ENCODE measurements at regions not wholly inside any gene's neighbourhood (a gene's known extent, or its start where the extent isn't known, plus 50 kb on each side); places are given as distances from the start of the nearest gene placed in this dataset.

DNA sequence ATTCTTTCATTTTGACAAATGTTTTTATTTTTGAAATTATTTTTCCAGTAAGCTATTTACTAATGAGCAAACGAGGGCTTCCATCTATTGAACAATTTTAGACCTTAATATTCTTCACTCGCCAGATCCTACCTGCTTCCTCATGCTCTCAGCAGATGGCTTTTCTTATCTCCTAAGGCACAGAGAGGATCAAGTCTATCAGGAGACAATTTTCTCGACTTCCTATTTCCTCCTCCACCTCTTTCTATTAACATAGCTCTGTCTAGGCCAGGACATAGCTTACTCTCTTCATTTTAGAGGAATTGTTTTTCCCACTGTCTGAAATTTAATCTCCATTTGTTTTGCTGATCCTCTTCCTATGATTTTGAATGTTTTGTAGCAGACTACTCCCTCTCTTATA is 87.0 kb upstream of the MAN1A1 start (continued):
- TF ChIP-seq BHLHE40 (IDR thresholded peaks at IDR 0.05; ENCODE audit: low read length) (0 out of 2 replicates have a peak, but pooled peaks have one; percentile 12), TRIM28 (IDR thresholded peaks at IDR 0.05) (no peak), EP300 (IDR thresholded peaks at IDR 0.05; ENCODE audit: low read length) (peak; percentile 33; the same call in 1 of the 2 replicates), CBX3 (IDR thresholded peaks at IDR 0.05; ENCODE audit: borderline replicate concordance in 1 of 2, low read length in 2 of 2) (peak in 1 of 2 experiments; percentile 72; a peak in 1 of 3 replicates), ZNF124 (CRISPR knock-in tag; IDR thresholded peaks at IDR 0.05) (no peak), ZSCAN32 (CRISPR knock-in tag; IDR thresholded peaks at IDR 0.05) (no peak), GATAD2B (IDR thresholded peaks at IDR 0.05; ENCODE audit: borderline replicate concordance) (no peak), IRF2 (CRISPR knock-in tag; IDR thresholded peaks at IDR 0.05) (no peak), SIN3B (IDR thresholded peaks at IDR 0.05; ENCODE audit: low read depth) (no peak), RCOR1 (IDR thresholded peaks at IDR 0.05; ENCODE audit: borderline replicate concordance in 1 of 2, low read depth in 2 of 2, low read length in 2 of 2) (peak in 1 of 2 experiments; percentile 58; a peak in 1 of 4 replicates), CC2D1A (IDR thresholded peaks at IDR 0.05) (peak; percentile 55; the same call in 1 of the 2 replicates), HDAC2 (IDR thresholded peaks at IDR 0.05) (0 out of 2 replicates have a peak, but pooled peaks have one; percentile 36), SIX5 (IDR thresholded peaks at IDR 0.05; ENCODE audit: borderline replicate concordance in 1 of 2, insufficient read depth in 1 of 2, low read depth in 1 of 2, low read length in 2 of 2) (no peak), ZNF3 (CRISPR knock-in tag; IDR thresholded peaks at IDR 0.05) (no peak), SMARCA4 (IDR thresholded peaks at IDR 0.05) (peak; percentile 83), NBN (IDR thresholded peaks at IDR 0.05; ENCODE audit: low read depth) (0 out of 2 replicates have a peak, but pooled peaks have one; percentile 42), NR2C1 (IDR thresholded peaks at IDR 0.05) (no peak), NR2C1 (tag; IDR thresholded peaks at IDR 0.05) (no peak), ZNF174 (CRISPR knock-in tag; IDR thresholded peaks at IDR 0.05) (no peak)
- TF ChIP-seq, protein P1, sequence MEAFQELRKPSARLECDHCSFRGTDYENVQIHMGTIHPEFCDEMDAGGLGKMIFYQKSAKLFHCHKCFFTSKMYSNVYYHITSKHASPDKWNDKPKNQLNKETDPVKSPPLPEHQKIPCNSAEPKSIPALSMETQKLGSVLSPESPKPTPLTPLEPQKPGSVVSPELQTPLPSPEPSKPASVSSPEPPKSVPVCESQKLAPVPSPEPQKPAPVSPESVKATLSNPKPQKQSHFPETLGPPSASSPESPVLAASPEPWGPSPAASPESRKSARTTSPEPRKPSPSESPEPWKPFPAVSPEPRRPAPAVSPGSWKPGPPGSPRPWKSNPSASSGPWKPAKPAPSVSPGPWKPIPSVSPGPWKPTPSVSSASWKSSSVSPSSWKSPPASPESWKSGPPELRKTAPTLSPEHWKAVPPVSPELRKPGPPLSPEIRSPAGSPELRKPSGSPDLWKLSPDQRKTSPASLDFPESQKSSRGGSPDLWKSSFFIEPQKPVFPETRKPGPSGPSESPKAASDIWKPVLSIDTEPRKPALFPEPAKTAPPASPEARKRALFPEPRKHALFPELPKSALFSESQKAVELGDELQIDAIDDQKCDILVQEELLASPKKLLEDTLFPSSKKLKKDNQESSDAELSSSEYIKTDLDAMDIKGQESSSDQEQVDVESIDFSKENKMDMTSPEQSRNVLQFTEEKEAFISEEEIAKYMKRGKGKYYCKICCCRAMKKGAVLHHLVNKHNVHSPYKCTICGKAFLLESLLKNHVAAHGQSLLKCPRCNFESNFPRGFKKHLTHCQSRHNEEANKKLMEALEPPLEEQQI (IDR thresholded peaks at IDR 0.05) = peak; percentile 82
- TF ChIP-seq, protein P2, sequence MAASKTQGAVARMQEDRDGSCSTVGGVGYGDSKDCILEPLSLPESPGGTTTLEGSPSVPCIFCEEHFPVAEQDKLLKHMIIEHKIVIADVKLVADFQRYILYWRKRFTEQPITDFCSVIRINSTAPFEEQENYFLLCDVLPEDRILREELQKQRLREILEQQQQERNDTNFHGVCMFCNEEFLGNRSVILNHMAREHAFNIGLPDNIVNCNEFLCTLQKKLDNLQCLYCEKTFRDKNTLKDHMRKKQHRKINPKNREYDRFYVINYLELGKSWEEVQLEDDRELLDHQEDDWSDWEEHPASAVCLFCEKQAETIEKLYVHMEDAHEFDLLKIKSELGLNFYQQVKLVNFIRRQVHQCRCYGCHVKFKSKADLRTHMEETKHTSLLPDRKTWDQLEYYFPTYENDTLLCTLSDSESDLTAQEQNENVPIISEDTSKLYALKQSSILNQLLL (CRISPR knock-in tag; IDR thresholded peaks at IDR 0.05; ENCODE audit: borderline replicate concordance) = no peak
- TF ChIP-seq, protein P3, sequence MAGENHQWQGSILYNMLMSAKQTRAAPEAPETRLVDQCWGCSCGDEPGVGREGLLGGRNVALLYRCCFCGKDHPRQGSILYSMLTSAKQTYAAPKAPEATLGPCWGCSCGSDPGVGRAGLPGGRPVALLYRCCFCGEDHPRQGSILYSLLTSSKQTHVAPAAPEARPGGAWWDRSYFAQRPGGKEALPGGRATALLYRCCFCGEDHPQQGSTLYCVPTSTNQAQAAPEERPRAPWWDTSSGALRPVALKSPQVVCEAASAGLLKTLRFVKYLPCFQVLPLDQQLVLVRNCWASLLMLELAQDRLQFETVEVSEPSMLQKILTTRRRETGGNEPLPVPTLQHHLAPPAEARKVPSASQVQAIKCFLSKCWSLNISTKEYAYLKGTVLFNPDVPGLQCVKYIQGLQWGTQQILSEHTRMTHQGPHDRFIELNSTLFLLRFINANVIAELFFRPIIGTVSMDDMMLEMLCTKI (IDR thresholded peaks at IDR 0.05; ENCODE audit: partially characterized antibody) = no peak
- TF ChIP-seq, protein P4, sequence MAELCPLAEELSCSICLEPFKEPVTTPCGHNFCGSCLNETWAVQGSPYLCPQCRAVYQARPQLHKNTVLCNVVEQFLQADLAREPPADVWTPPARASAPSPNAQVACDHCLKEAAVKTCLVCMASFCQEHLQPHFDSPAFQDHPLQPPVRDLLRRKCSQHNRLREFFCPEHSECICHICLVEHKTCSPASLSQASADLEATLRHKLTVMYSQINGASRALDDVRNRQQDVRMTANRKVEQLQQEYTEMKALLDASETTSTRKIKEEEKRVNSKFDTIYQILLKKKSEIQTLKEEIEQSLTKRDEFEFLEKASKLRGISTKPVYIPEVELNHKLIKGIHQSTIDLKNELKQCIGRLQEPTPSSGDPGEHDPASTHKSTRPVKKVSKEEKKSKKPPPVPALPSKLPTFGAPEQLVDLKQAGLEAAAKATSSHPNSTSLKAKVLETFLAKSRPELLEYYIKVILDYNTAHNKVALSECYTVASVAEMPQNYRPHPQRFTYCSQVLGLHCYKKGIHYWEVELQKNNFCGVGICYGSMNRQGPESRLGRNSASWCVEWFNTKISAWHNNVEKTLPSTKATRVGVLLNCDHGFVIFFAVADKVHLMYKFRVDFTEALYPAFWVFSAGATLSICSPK (IDR thresholded peaks at IDR 0.05; ENCODE audit: borderline replicate concordance) = no peak
